SK-N-MC (cell line): ENCODE measurements at regions not wholly inside any gene's neighbourhood (a gene's known extent, or its start where the extent isn't known, plus 50 kb on each side); places are given as distances from the start of the nearest gene placed in this dataset.

Experiments
- DNase-seq: peaks from one replicate; pipeline ENCODE4 v3.0.0-alpha.2; 2011; ENCODE audit warnings: low read depth, low spot score
- H3K27ac ChIP-seq: fragments of 200-600 bp; sonication (generic); 2 replicates; pipeline ENCODE4 v1.5.1; 2016; ENCODE audit warnings: mixed run types
- H3K36me3 ChIP-seq: fragments of 200-600 bp; sonication (generic); 2 replicates; pipeline ENCODE4 v1.6.1; 2017; ENCODE audit warnings: antibody characterized with exemption, low read length, mixed read lengths; ENCODE audit not compliant: insufficient read depth
- H3K4me3 ChIP-seq: fragments of 200-600 bp; sonication (generic); 2 replicates; pipeline ENCODE4 v1.5.1; 2016
- H3K9ac ChIP-seq: fragments of 200-600 bp; sonication (generic); 2 replicates; pipeline ENCODE4 v1.8.0; 2017; ENCODE audit warnings: mixed run types, mixed read lengths; ENCODE audit not compliant: insufficient read length
- H3K9me3 ChIP-seq: fragments of 200-600 bp; sonication (generic); 2 replicates; pipeline ENCODE4 v1.6.1; 2017; ENCODE audit warnings: low read depth, mild to moderate bottlenecking, antibody characterized with exemption, low read length, moderate library complexity, mixed read lengths
- EZH2 ChIP-seq: fragments of 200-600 bp; sonication (generic); IDR thresholded peaks from one replicate; pipeline ENCODE4 v1.6.1; 2017; ENCODE audit warnings: antibody characterized with exemption
- FOXP2 ChIP-seq: optimal IDR thresholded peaks from 2 replicates; pipeline ENCODE3; 2011; ENCODE audit warnings: mild to moderate bottlenecking, moderate library complexity; ENCODE audit not compliant: insufficient read depth; ENCODE audit errors: extremely low read length, control extremely low read depth
- POLR2AphosphoS5 ChIP-seq: IDR thresholded peaks from 2 replicates; pipeline ENCODE4 v1.6.1; 2012; ENCODE audit warnings: mild to moderate bottlenecking, low read depth, low read length, borderline replicate concordance

DNA sequence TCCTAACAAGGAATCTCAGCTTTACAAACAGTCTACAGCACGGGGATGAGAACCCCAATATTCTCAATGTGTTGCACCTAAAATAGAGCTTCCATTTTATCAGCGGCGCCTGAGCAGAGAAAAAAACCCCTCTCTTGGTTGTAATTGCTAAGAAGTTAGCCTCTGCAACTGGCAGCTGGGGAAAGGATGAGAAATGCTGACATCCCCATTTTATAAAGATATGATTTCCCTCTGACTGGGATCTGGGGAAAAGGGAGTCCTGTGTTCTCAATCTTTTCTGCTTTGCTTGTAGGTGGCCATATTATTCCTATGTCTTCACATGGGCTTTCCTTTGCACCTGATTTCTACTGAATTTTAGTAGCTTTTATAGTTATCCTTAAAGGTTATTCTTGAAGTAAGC, 981.4 kb upstream of the DDX18 start:
- Histone ChIP-seq H3K36me3 (no peaks in the 10 kb centered on the region), H3K9ac (no peak overlapping the region), H3K4me3 (no peak overlapping the region), H3K9me3 (no peaks in the 10 kb centered on the region), H3K27ac (no peak overlapping the region)
- TF ChIP-seq FOXP2: no peak
- no peak for TF ChIP-seq EZH2
- no peak for TF ChIP-seq POLR2AphosphoS5
- DNase-seq: no peak

- Histone ChIP-seq H3K36me3 (no peaks in the 10 kb centered on the region), H3K4me3 (no peak overlapping the region), H3K27ac (no peak overlapping the region), H3K9ac (no peak overlapping the region), H3K9me3 (no peaks in the 10 kb centered on the region)
- TF ChIP-seq FOXP2: no peak
- no peak for TF ChIP-seq EZH2
- no peak for TF ChIP-seq POLR2AphosphoS5
- DNase-seq: no peak
These were observed 972.3 kb upstream of the DDX18 start for GRCh38 chr2:116842164-116842563.

- H3K36me3 ChIP-seq: no peaks in the 10 kb centered on the region
- TF ChIP-seq EZH2: no peak
- TF ChIP-seq FOXP2: no peak
- no peak overlapping the region for H3K9ac ChIP-seq
- DNase-seq: no peak
- H3K9me3 ChIP-seq: no peaks in the 10 kb centered on the region
- H3K4me3 ChIP-seq: no peak overlapping the region
- no peak overlapping the region for H3K27ac ChIP-seq
These were observed 954.8 kb upstream of the DDX18 start for GRCh38 chr2:116859708-116860107.

DNA sequence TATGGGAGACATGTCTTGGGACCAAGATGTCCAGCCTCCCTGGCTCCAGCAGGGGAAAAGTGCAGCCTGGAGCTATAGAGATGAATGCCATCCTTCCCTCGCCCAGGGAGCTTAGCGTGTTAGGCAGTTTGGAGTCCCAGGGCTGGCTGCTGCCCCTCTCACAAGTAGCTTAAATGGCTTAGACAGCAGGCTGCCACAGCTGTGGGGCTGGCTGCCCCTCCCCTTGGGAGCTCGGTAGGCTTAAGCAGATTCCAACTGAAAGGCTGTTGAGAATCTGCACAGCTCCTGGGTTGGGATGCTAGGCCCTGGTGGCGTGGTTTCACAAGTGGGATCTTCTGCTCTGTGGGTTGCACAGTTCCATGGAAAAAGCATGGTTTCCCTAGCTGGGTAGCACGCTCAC, 940.5 kb upstream of the DDX18 start:
- TF ChIP-seq POLR2AphosphoS5 (no peak), EZH2 (no peak), FOXP2 (no peak)
- H3K4me3 ChIP-seq: no peak overlapping the region
- no peak for DNase-seq
- no peak overlapping the region for H3K9ac ChIP-seq
- no peaks in the 10 kb centered on the region for H3K36me3 ChIP-seq
- no peak overlapping the region for H3K27ac ChIP-seq
- H3K9me3 ChIP-seq: no peaks in the 10 kb centered on the region

GRCh38 chr2:116877274-116877673, 937.2 kb upstream of the DDX18 start:
- no peak for DNase-seq
- Histone ChIP-seq H3K27ac (no peak overlapping the region), H3K9ac (no peak overlapping the region), H3K36me3 (no peaks in the 10 kb centered on the region), H3K9me3 (no peaks in the 10 kb centered on the region), H3K4me3 (no peak overlapping the region)
- TF ChIP-seq POLR2AphosphoS5: no peak
- no peak for TF ChIP-seq FOXP2
- TF ChIP-seq EZH2: no peak

DNA sequence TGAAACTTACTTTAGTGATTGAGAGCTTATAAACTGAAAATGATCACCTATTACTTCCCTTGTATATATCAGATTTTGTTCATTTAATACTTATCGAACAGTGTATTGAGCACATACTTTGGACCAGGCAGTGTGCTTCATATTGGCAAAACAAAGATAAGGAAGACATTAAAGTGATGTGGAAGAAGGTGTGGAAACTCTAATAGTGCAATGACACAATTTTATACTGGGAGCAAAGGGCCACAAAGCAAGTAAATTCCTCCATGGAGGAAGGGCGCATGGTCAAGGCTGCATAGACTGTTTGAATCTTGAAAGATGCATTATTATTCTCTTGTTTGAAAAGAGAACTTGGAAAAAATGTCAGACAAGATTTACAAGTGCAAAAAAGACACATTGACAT, 936.5 kb upstream of the DDX18 start:
- Histone ChIP-seq H3K36me3 (no peaks in the 10 kb centered on the region), H3K9ac (no peak overlapping the region), H3K27ac (no peak overlapping the region), H3K4me3 (no peak overlapping the region), H3K9me3 (no peaks in the 10 kb centered on the region)
- no peak for TF ChIP-seq EZH2
- TF ChIP-seq FOXP2: no peak
- TF ChIP-seq POLR2AphosphoS5: no peak
- no peak for DNase-seq

- Histone ChIP-seq H3K4me3 (no peak overlapping the region), H3K27ac (no peak overlapping the region), H3K9me3 (no peaks in the 10 kb centered on the region), H3K9ac (no peak overlapping the region), H3K36me3 (no peaks in the 10 kb centered on the region)
- DNase-seq: no peak
- TF ChIP-seq FOXP2 (no peak), EZH2 (no peak), POLR2AphosphoS5 (no peak)
These were observed 934.8 kb upstream of the DDX18 start for GRCh38 chr2:116879650-116880160.

DNA sequence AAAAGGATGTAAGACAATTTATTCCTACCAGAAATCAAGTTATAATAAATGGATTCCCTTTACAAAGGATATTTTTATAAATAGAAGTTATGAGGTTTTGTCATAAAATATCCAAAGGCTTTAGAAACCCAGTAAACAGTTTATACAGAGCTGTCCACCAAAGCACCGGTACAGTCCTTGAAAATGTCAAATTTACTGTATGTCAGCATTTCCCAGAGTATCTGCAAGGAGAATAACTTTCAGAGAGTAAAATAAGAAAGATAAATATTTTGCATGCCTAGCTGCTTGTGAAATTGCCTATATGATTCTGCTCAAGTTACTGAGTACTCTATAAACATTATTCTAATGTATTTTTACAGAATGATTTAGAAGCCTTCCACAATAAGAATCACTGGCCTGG, 923.3 kb upstream of the DDX18 start:
- Histone ChIP-seq H3K27ac (no peak overlapping the region), H3K9me3 (no peaks in the 10 kb centered on the region), H3K4me3 (no peak overlapping the region), H3K9ac (no peak overlapping the region), H3K36me3 (no peaks in the 10 kb centered on the region)
- no peak for TF ChIP-seq FOXP2
- no peak for TF ChIP-seq EZH2
- TF ChIP-seq POLR2AphosphoS5: no peak
- DNase-seq: no peak

DNA sequence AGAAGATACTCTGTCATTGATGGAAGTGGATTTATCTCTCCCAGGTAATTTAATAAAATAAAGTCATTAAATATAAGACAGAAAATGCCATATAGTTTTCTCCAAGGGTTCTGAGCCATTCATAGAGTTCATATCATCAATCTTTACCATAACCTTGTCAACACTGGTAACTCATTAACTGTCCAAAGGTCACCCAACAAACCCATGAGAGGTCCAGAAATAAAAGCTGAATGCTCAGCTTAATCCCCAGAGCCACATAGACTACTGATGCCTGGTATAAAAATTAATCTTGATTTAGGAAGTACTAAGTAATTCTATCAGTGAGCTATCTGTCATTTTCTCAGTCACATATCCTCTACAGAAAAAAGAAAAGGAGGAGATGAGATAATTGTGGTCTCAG, 903.0 kb upstream of the DDX18 start:
- Histone ChIP-seq H3K9ac (no peak overlapping the region), H3K9me3 (no peaks in the 10 kb centered on the region), H3K4me3 (no peak overlapping the region), H3K27ac (no peak overlapping the region), H3K36me3 (no peaks in the 10 kb centered on the region)
- no peak for DNase-seq
- TF ChIP-seq FOXP2 (no peak), POLR2AphosphoS5 (no peak), EZH2 (no peak)
